Left lung (tissue), 4 donors: ENCODE measurements at regions not wholly inside any gene's neighbourhood (a gene's known extent, or its start where the extent isn't known, plus 50 kb on each side); places are given as distances from the start of the nearest gene placed in this dataset.

Experiments used
- ATAC-seq: fragments of 200-7000 bp; cut with Tn5 transposase; one replicate; pipeline ENCODE4 v1.9.1; 2020; ENCODE audit warnings: moderate library complexity
- DNase-seq, 4 donors: peaks; one replicate each; pipeline ENCODE4 v3.0.0-alpha.2; 2013 to 2020
- H3K27ac ChIP-seq, 2 donors: fragments of 200-600 bp; sonication (generic) in 1 of 2; one replicate each; pipeline versions ENCODE4 v1.5.0 to v1.8.0; 2020 to 2021
- H3K27me3 ChIP-seq, 2 donors: fragments of 200-600 bp; sonication (generic) in 1 of 2; one replicate each; pipeline versions ENCODE4 v1.5.0 to v1.8.0; 2020 to 2021
- H3K36me3 ChIP-seq, 2 donors: fragments of 200-600 bp; sonication (generic) in 1 of 2; one replicate each; pipeline versions ENCODE4 v1.5.0 to v1.8.0; 2020 to 2021
- H3K4me1 ChIP-seq, 2 donors: fragments of 200-600 bp; one replicate each; pipeline ENCODE4 v1.8.0; 2021
- H3K4me3 ChIP-seq, 2 donors: fragments of 200-600 bp; sonication (generic) in 1 of 2; one replicate each; pipeline versions ENCODE4 v1.5.0 to v1.8.0; 2020 to 2021; ENCODE audit warnings: mild to moderate bottlenecking in 1 of 2
- H3K9me3 ChIP-seq, 2 donors: fragments of 200-600 bp; sonication (generic) in 1 of 2; one replicate each; pipeline versions ENCODE4 v1.5.0 to v1.8.0; 2020 to 2021
- CTCF ChIP-seq, 2 donors: fragments of 200-600 bp; sonication (generic) in 1 of 2; IDR thresholded peaks; one replicate each; pipeline versions ENCODE4 v1.5.0 to v1.8.0; 2021; ENCODE audit warnings: antibody characterized with exemption in 2 of 2
- intact Hi-C, 2 donors: fragments of 100-400 bp; cut with DNase I; formaldehyde crosslinking; loops; one replicate each; pipeline versions ENCODE4 v1.11.2 to v1.14.2; 2022
- donor health status: DM: no; HTN: yes; CAD: no.
- donor health status: DM: no; HTN: no; CAD: no.

- Histone ChIP-seq H3K36me3 (no peaks in the 10 kb centered on the region), H3K9me3 (peaks cover 0 to 6% of the 10 kb centered on the region in 2 donors), H3K27me3 (no peaks in the 10 kb centered on the region), H3K27ac (no peak overlapping the region), H3K4me1 (peaks cover 6 to 12% of the 10 kb centered on the region in 2 donors), H3K4me3 (no peak overlapping the region)
- no peak for DNase-seq
- no peak for ATAC-seq
- no peak for TF ChIP-seq CTCF (IDR thresholded peaks at IDR 0.05)
- intact Hi-C loops, result loop anchor here in 1 of 2 donors (10.0 kb wide), 1 partner anchor 420 kb away; no protein-coding TSS in a partner anchor
Measured at GRCh38 chr2:62415019-62415431, 91.0 kb downstream of the TMEM17 start.

GRCh38 chr2:62413116-62413663 is 92.8 kb downstream of the TMEM17 start:
- DNase-seq (no peak), ATAC-seq (no peak)
- intact Hi-C loops, result loop anchor here in 1 of 2 donors (10.0 kb wide), 1 partner anchor 418 kb away; no protein-coding TSS in a partner anchor
- no peaks in the 10 kb centered on the region for H3K36me3 ChIP-seq
- H3K4me1 ChIP-seq, result peaks cover 6 to 12% of the 10 kb centered on the region in 2 donors
- H3K9me3 ChIP-seq, result no peaks in the 10 kb centered on the region
- no peaks in the 10 kb centered on the region for H3K27me3 ChIP-seq
- H3K4me3 ChIP-seq, result no peak overlapping the region
- H3K27ac ChIP-seq, result no peak overlapping the region
- no peak for TF ChIP-seq CTCF (IDR thresholded peaks at IDR 0.05)

- ATAC-seq (no peak), DNase-seq (no peak)
- Histone ChIP-seq H3K27me3 (no peaks in the 10 kb centered on the region), H3K4me1 (peaks cover 6 to 12% of the 10 kb centered on the region in 2 donors), H3K4me3 (no peak overlapping the region), H3K36me3 (no peaks in the 10 kb centered on the region), H3K9me3 (no peaks in the 10 kb centered on the region), H3K27ac (no peak overlapping the region)
- intact Hi-C loops, result loop anchor here in 1 of 2 donors (10.0 kb wide), 1 partner anchor 418 kb away; no protein-coding TSS in a partner anchor
- peak; percentile 6 to 23 for TF ChIP-seq CTCF (IDR thresholded peaks at IDR 0.05)
Measured at GRCh38 chr2:62412347-62412742, 93.7 kb downstream of the TMEM17 start.

- intact Hi-C loops, result loop anchor here in 1 of 2 donors (10.0 kb wide), 1 partner anchor 416 kb away; no protein-coding TSS in a partner anchor
- ATAC-seq (no peak), DNase-seq (no peak)
- Histone ChIP-seq H3K27ac (peak overlapping the region in 1 of 2 donors; percentile 70), H3K9me3 (no peaks in the 10 kb centered on the region), H3K4me1 (peaks cover 6 to 12% of the 10 kb centered on the region in 2 donors), H3K27me3 (no peaks in the 10 kb centered on the region), H3K4me3 (no peak overlapping the region), H3K36me3 (no peaks in the 10 kb centered on the region)
- no peak for TF ChIP-seq CTCF (IDR thresholded peaks at IDR 0.05)
Measured at GRCh38 chr2:62410926-62411456, 95.0 kb downstream of the TMEM17 start.

- Histone ChIP-seq H3K9me3 (no peaks in the 10 kb centered on the region), H3K4me3 (no peak overlapping the region), H3K27ac (no peak overlapping the region), H3K4me1 (peaks cover 6 to 12% of the 10 kb centered on the region in 2 donors), H3K36me3 (no peaks in the 10 kb centered on the region), H3K27me3 (no peaks in the 10 kb centered on the region)
- ATAC-seq (no peak), DNase-seq (peak in 1 of 4 donors; percentile 30)
- no peak for TF ChIP-seq CTCF (IDR thresholded peaks at IDR 0.05)
- intact Hi-C loops, result loop anchor here in 1 of 2 donors (10.0 kb wide), 1 partner anchor 415 kb away; no protein-coding TSS in a partner anchor
Measured at GRCh38 chr2:62410015-62410453, 96.0 kb downstream of the TMEM17 start.
